ENCODE measurements at regions not wholly inside any gene's neighbourhood (a gene's known extent, or its start where the extent isn't known, plus 50 kb on each side); places are given as distances from the start of the nearest gene placed in this dataset.

DNA sequence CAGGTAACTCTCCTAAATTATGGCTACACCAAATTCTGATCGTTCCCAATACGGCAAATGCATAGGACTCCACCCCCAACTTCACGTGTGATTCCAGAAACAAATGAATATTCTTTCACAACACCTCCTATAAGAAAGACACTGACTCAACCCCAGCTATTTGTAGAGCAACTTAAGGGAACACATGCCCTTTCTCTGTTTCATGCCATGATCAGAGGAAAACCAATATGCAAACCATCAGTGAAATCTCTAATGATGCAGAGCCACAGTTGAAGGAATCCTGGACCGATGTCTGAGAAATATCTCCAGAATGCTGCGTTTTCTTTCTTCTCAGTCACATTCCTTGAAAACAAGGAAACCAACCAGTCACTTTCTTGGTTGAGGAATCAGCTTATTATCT, 164.2 kb upstream of the PTBP2 start:
- Histone ChIP-seq H3K9me3 (ENCODE audit: low read length) (0 out of 2 replicates have a peak, but pooled peaks cover 3% of the 10 kb centered on the region), H3K4me3 (ENCODE audit: low read length) (no peak overlapping the region), H3K4me1 (ENCODE audit: insufficient read depth, low read length) (peaks cover 10% of the 10 kb centered on the region), H3K27me3 (ENCODE audit: low read length) (no peaks in the 10 kb centered on the region), H3K36me3 (ENCODE audit: low read depth, low read length) (no peaks in the 10 kb centered on the region), H3K27ac (ENCODE audit: low read length) (no peak overlapping the region), H3K9me2 (replicated peaks; ENCODE audit: low read length) (no peaks in the 10 kb centered on the region), H3K4me2 (ENCODE audit: low read length) (no peak overlapping the region), H3K9ac (ENCODE audit: low read length) (no peak overlapping the region), H2AFZ (ENCODE audit: low read length) (no peak overlapping the region), H4K20me1 (ENCODE audit: low read length) (no peaks in the 10 kb centered on the region), H3F3A (ENCODE audit: low read length, unreplicated experiment) (no peaks in the 10 kb centered on the region), H3K79me2 (ENCODE audit: low read length) (no peaks in the 10 kb centered on the region)
- CTCF ChIA-PET: no interaction called here
- ATAC-seq: no peak
- no TSS peak for BruUV-seq (replicated peaks)
- intact Hi-C loops (cut with micrococcal nuclease): no loop called here
- POLR2A ChIA-PET (ENCODE audit: unreplicated experiment): no interaction called here
- DNase-seq: no peak
- TF ChIP-seq EZH2phosphoT487 (IDR thresholded peaks at IDR 0.05; ENCODE audit: borderline replicate concordance, low read length) (no peak), EZH2 (IDR thresholded peaks at IDR 0.05; ENCODE audit: low read length, unreplicated experiment) (no peak)
- TF ChIP-seq, protein P1, sequence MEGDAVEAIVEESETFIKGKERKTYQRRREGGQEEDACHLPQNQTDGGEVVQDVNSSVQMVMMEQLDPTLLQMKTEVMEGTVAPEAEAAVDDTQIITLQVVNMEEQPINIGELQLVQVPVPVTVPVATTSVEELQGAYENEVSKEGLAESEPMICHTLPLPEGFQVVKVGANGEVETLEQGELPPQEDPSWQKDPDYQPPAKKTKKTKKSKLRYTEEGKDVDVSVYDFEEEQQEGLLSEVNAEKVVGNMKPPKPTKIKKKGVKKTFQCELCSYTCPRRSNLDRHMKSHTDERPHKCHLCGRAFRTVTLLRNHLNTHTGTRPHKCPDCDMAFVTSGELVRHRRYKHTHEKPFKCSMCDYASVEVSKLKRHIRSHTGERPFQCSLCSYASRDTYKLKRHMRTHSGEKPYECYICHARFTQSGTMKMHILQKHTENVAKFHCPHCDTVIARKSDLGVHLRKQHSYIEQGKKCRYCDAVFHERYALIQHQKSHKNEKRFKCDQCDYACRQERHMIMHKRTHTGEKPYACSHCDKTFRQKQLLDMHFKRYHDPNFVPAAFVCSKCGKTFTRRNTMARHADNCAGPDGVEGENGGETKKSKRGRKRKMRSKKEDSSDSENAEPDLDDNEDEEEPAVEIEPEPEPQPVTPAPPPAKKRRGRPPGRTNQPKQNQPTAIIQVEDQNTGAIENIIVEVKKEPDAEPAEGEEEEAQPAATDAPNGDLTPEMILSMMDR (conservative IDR thresholded peaks at IDR 0.05; ENCODE audit: low read depth, low read length): no peak

DNA sequence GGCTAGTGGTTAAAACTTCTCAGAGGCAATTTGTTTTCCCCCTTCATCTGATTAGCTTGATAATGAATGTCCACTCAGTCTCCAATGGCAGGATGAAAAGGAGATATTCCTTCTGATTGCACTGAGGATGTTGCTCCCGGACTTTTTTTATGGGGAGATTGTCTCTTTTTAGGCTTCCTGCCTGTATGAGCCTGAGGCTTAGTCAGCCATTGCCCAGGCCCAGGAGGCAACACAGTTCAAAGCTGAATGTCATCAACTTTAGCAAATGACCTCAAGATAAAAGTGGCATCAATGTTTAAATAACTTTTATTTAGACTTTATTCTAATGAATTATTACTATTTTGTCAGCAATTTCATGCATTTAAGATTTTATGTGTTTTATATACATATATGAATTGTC, 162.9 kb upstream of the PTBP2 start:
- Histone ChIP-seq H3F3A (ENCODE audit: low read length, unreplicated experiment) (no peaks in the 10 kb centered on the region), H2AFZ (ENCODE audit: low read length) (no peak overlapping the region), H3K27me3 (ENCODE audit: low read length) (no peaks in the 10 kb centered on the region), H3K9me3 (ENCODE audit: low read length) (0 out of 2 replicates have a peak, but pooled peaks cover 3% of the 10 kb centered on the region), H3K79me2 (ENCODE audit: low read length) (no peaks in the 10 kb centered on the region), H3K9ac (ENCODE audit: low read length) (no peak overlapping the region), H3K36me3 (ENCODE audit: low read depth, low read length) (no peaks in the 10 kb centered on the region), H3K9me2 (replicated peaks; ENCODE audit: low read length) (no peaks in the 10 kb centered on the region), H3K4me3 (ENCODE audit: low read length) (no peak overlapping the region), H3K4me1 (ENCODE audit: insufficient read depth, low read length) (peaks cover 10% of the 10 kb centered on the region), H4K20me1 (ENCODE audit: low read length) (no peaks in the 10 kb centered on the region), H3K4me2 (ENCODE audit: low read length) (no peak overlapping the region), H3K27ac (ENCODE audit: low read length) (no peak overlapping the region)
- BruUV-seq (replicated peaks): no TSS peak
- no peak for ATAC-seq
- intact Hi-C loops (cut with micrococcal nuclease): no loop called here
- ChIA-PET POLR2A (ENCODE audit: unreplicated experiment) (no interaction called here), CTCF (no interaction called here)
- TF ChIP-seq EZH2 (IDR thresholded peaks at IDR 0.05; ENCODE audit: low read length, unreplicated experiment) (no peak), EZH2phosphoT487 (IDR thresholded peaks at IDR 0.05; ENCODE audit: borderline replicate concordance, low read length) (no peak)
- TF ChIP-seq, protein P1 (conservative IDR thresholded peaks at IDR 0.05; ENCODE audit: low read depth, low read length): no peak
- DNase-seq: no peak

DNA sequence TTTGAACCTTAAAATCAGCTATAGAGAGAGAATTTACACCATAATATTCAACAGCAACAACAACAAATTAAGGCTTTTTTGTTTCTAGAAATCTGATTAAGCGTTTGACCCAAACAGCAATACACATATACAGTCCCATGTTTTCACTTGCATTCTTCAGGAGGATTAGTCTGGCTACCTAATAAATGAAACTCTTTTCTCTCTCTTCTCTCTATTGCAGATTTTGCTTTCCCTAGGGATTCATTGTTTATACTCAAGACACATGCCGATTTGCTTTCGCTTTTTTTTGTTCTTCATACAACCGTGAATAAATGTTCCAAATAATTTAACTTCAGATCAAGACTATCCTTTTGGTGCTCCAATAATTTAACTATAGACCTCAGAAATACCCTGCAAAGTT, 162.4 kb upstream of the PTBP2 start:
- DNase-seq (no peak), ATAC-seq (no peak)
- no peak overlapping the region for H3K27ac ChIP-seq (ENCODE audit: low read length)
- H3K9me3 ChIP-seq (ENCODE audit: low read length): 0 out of 2 replicates have a peak, but pooled peaks cover 3% of the 10 kb centered on the region
- no peak overlapping the region for H3K4me2 ChIP-seq (ENCODE audit: low read length)
- no peaks in the 10 kb centered on the region for H3K79me2 ChIP-seq (ENCODE audit: low read length)
- no peaks in the 10 kb centered on the region for H3K9me2 ChIP-seq (replicated peaks; ENCODE audit: low read length)
- no peak overlapping the region for H3K9ac ChIP-seq (ENCODE audit: low read length)
- H3K36me3 ChIP-seq (ENCODE audit: low read depth, low read length): no peaks in the 10 kb centered on the region
- no peaks in the 10 kb centered on the region for H3K27me3 ChIP-seq (ENCODE audit: low read length)
- H4K20me1 ChIP-seq (ENCODE audit: low read length): no peaks in the 10 kb centered on the region
- no peaks in the 10 kb centered on the region for H3F3A ChIP-seq (ENCODE audit: low read length, unreplicated experiment)
- TF ChIP-seq, protein P1 (conservative IDR thresholded peaks at IDR 0.05; ENCODE audit: low read depth, low read length): no peak
- TF ChIP-seq EZH2 (IDR thresholded peaks at IDR 0.05; ENCODE audit: low read length, unreplicated experiment) (no peak), EZH2phosphoT487 (IDR thresholded peaks at IDR 0.05; ENCODE audit: borderline replicate concordance, low read length) (no peak)
- peaks cover 10% of the 10 kb centered on the region for H3K4me1 ChIP-seq (ENCODE audit: insufficient read depth, low read length)
- POLR2A ChIA-PET (ENCODE audit: unreplicated experiment): no interaction called here
- no TSS peak for BruUV-seq (replicated peaks)
- intact Hi-C loops (cut with micrococcal nuclease): no loop called here
- H2AFZ ChIP-seq (ENCODE audit: low read length): no peak overlapping the region
- H3K4me3 ChIP-seq (ENCODE audit: low read length): no peak overlapping the region
- CTCF ChIA-PET: no interaction called here
